22Rv1 (cell line): ENCODE measurements at regions not wholly inside any gene's neighbourhood (a gene's known extent, or its start where the extent isn't known, plus 50 kb on each side); places are given as distances from the start of the nearest gene placed in this dataset.

Experiments
- H3K27ac ChIP-seq: fragments of 450-650 bp; 2 replicates; pipeline ENCODE4 v1.5.1; 2017
- ZFX ChIP-seq: fragments of 450-650 bp; IDR thresholded peaks from 2 replicates; pipeline ENCODE4 v1.6.1; 2017; ENCODE audit warnings: antibody characterized with exemption, borderline replicate concordance
- TF ChIP-seq, protein P1 (sequence below): fragments of 450-650 bp; IDR thresholded peaks from 2 replicates; pipeline ENCODE4 v1.5.1; 2017; ENCODE audit warnings: mild to moderate bottlenecking

GRCh38 chr21:14688412-14688811 is 142.3 kb upstream of the SAMSN1 start:
- no peak overlapping the region for H3K27ac ChIP-seq
- no peak for TF ChIP-seq ZFX
- TF ChIP-seq, protein P1, sequence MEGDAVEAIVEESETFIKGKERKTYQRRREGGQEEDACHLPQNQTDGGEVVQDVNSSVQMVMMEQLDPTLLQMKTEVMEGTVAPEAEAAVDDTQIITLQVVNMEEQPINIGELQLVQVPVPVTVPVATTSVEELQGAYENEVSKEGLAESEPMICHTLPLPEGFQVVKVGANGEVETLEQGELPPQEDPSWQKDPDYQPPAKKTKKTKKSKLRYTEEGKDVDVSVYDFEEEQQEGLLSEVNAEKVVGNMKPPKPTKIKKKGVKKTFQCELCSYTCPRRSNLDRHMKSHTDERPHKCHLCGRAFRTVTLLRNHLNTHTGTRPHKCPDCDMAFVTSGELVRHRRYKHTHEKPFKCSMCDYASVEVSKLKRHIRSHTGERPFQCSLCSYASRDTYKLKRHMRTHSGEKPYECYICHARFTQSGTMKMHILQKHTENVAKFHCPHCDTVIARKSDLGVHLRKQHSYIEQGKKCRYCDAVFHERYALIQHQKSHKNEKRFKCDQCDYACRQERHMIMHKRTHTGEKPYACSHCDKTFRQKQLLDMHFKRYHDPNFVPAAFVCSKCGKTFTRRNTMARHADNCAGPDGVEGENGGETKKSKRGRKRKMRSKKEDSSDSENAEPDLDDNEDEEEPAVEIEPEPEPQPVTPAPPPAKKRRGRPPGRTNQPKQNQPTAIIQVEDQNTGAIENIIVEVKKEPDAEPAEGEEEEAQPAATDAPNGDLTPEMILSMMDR: no peak

DNA sequence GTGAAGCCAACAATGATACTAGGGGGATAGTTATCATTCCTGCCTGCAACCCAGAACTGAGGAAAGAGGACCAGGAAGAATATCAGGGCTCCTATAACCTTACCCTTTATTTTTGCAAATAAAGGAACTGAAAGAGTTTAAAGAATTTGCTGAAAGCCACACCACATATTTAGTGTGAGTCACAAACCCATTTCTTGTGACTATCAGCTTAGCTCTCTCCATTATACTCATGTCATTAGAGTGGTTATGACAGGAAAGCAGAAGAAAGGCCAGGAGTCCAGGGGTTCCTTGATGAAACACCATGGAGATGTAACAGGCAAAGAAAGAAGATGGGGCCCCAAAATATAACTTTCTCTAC is 141.1 kb upstream of the SAMSN1 start:
- TF ChIP-seq, protein P1: no peak
- no peak for TF ChIP-seq ZFX

GRCh38 chr21:14686466-14687267 is 140.6 kb upstream of the SAMSN1 start:
- TF ChIP-seq ZFX: no peak
- TF ChIP-seq, protein P1: no peak
- no peak overlapping the region for H3K27ac ChIP-seq

More for the DNA sequence above, 141.1 kb upstream of the SAMSN1 start:
- no peak overlapping the region for H3K27ac ChIP-seq

DNA sequence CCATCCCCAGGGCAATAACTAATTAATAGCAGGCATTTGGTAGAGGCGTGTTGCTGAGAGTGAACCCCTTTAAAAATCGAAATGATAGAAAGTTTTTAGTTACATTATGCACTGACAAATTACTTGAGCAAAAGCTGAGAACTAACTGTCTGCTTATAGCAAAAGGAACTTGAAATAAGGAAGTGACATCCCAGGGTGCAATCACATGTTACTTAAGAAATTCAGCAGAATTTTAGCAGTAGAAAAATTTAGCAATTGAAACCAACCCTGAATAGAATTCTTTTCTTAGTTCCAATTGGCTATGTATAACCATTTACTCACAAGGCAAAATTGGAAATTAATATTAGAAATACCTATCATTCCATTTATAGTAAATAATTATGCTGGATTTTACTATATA is 139.5 kb upstream of the SAMSN1 start:
- no peak overlapping the region for H3K27ac ChIP-seq
- TF ChIP-seq, protein P1: no peak
- no peak for TF ChIP-seq ZFX

DNA sequence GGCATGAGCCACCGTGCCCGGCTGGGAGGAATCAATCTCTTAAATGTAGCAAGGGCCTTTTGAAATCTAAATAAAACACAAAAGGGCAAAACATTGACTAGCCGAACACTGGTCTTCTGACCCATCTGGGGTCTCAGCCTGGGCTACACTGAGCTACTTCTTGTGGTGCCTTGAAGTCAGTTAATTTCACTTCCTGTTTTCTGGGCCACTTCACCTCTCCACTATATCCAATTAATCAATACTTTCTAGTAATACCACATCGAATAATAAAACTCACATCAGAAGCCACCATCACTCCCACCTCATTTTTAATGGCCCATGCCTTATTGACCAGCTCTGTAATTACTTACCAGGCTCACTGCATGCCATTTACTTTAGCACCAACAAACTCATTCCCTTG is 138.0 kb upstream of the SAMSN1 start:
- TF ChIP-seq ZFX: no peak
- TF ChIP-seq, protein P1: no peak
- no peak overlapping the region for H3K27ac ChIP-seq

GRCh38 chr21:14683063-14683462 is 136.9 kb upstream of the SAMSN1 start:
- no peak overlapping the region for H3K27ac ChIP-seq
- TF ChIP-seq, protein P1: no peak
- no peak for TF ChIP-seq ZFX

GRCh38 chr21:14678973-14679574 is 133.0 kb upstream of the SAMSN1 start:
- TF ChIP-seq ZFX: no peak
- TF ChIP-seq, protein P1: no peak
- no peak overlapping the region for H3K27ac ChIP-seq
